ENCODE measurements at regions not wholly inside any gene's neighbourhood (a gene's known extent, or its start where the extent isn't known, plus 50 kb on each side); places are given as distances from the start of the nearest gene placed in this dataset.

DNA sequence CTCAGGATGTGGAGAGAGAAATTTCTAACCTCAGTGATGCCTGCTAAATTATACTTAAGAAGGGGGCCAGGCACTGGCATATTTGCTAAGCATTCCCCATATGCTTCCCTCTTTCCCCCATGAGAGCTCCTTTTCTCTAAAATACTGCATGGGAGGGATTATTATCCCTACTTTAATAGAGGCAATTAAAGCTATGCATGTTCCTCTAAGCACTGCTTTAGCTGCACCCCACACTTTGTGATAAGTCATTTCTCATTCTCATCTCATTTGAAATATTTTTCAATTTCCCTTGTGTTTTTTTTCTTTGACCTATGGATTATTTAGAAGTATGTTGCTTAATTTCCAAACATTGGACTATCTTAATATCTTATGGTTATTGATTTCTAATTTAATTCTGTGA, 72.1 kb upstream of the CIBAR2 start:
- no peak for DNase-seq
- Histone ChIP-seq H3K9ac (no peak overlapping the region), H4K20me1 (ENCODE audit: insufficient read depth) (peaks cover 5% of the 10 kb centered on the region; the same call in 1 of the 2 replicates), H3F3A (replicated peaks; ENCODE audit: insufficient read depth) (no peaks in the 10 kb centered on the region), H3K27ac (ENCODE audit: low read depth in 2 of 2, low read length in 1 of 2) (no peak overlapping the region), H3K27me3 (ENCODE audit: insufficient read depth) (no peaks in the 10 kb centered on the region), H3K4me3 (ENCODE audit: low read depth in 2 of 2, low read length in 1 of 2) (no peak overlapping the region), H3K79me2 (ENCODE audit: insufficient read depth) (peaks cover 39% of the 10 kb centered on the region; the same call in 1 of the 2 replicates), H3K4me2 (no peak overlapping the region), H2AFZ (ENCODE audit: low read depth) (no peak overlapping the region), H3K9me3 (no peaks in the 10 kb centered on the region), H3K4me1 (ENCODE audit: control insufficient read depth in 1 of 2, insufficient read depth in 2 of 2, low read depth in 1 of 2, low read length in 1 of 2) (peaks cover 0 to 45% of the 10 kb centered on the region in 2 experiments; a peak in 1 of 4 replicates), H3K9me2 (no peaks in the 10 kb centered on the region), H3K36me3 (replicated peaks in 1 of 2; ENCODE audit: control insufficient read depth in 1 of 2, insufficient read depth in 2 of 2, low read length in 1 of 2) (peaks cover 17% of the 10 kb centered on the region in 2 experiments)
- ChIA-PET POLR2A (interaction anchor here (0.6 to 0.7 kb wide), 2 partner anchors 19 to 36 kb away, joined by 3 read pairs; no protein-coding TSS in a partner anchor), CTCF (interaction anchor here (0.8 to 3.1 kb wide), 4 partner anchors 11 to 390 kb away, joined by 3 to 17 read pairs (median 8); no protein-coding TSS in a partner anchor)
- TF ChIP-seq, protein P1, sequence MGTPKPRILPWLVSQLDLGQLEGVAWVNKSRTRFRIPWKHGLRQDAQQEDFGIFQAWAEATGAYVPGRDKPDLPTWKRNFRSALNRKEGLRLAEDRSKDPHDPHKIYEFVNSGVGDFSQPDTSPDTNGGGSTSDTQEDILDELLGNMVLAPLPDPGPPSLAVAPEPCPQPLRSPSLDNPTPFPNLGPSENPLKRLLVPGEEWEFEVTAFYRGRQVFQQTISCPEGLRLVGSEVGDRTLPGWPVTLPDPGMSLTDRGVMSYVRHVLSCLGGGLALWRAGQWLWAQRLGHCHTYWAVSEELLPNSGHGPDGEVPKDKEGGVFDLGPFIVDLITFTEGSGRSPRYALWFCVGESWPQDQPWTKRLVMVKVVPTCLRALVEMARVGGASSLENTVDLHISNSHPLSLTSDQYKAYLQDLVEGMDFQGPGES (IDR thresholded peaks at IDR 0.05; ENCODE audit: low read depth, low read length): no peak
- TF ChIP-seq RFX5 (IDR thresholded peaks at IDR 0.05; ENCODE audit: low read length): no peak
- no peak for TF ChIP-seq YY1 (IDR thresholded peaks at IDR 0.05; ENCODE audit: low read depth)
- TF ChIP-seq USF2 (IDR thresholded peaks at IDR 0.05; ENCODE audit: borderline replicate concordance, low read depth, low read length): no peak
- TF ChIP-seq JUND (IDR thresholded peaks at IDR 0.05): no peak
- TF ChIP-seq NRF1 (IDR thresholded peaks at IDR 0.05; ENCODE audit: low read depth, low read length): no peak
- no peak for TF ChIP-seq GATA2 (CRISPR knock-in tag; IDR thresholded peaks at IDR 0.05)
- TF ChIP-seq ELF1 (IDR thresholded peaks at IDR 0.05): no peak
- TF ChIP-seq FOXJ3 (CRISPR knock-in tag; IDR thresholded peaks at IDR 0.05): no peak
- no peak for TF ChIP-seq POLR2AphosphoS5 (IDR thresholded peaks at IDR 0.05; ENCODE audit: low read depth, low read length)
- no peak for TF ChIP-seq SMC3 (IDR thresholded peaks at IDR 0.05; ENCODE audit: low read depth, low read length)
- TF ChIP-seq FOSL2 (IDR thresholded peaks at IDR 0.05; ENCODE audit: borderline replicate concordance, low read depth): no peak
- TF ChIP-seq ZBTB33 (IDR thresholded peaks at IDR 0.05; ENCODE audit: borderline replicate concordance, low read depth): no peak
- TF ChIP-seq, protein P2, sequence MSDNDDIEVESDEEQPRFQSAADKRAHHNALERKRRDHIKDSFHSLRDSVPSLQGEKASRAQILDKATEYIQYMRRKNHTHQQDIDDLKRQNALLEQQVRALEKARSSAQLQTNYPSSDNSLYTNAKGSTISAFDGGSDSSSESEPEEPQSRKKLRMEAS (IDR thresholded peaks at IDR 0.05; ENCODE audit: low read depth): no peak
- TF ChIP-seq RCOR1 (IDR thresholded peaks at IDR 0.05; ENCODE audit: low read length): no peak
- TF ChIP-seq TAF1 (IDR thresholded peaks at IDR 0.05; ENCODE audit: borderline replicate concordance, low read depth, low read length): no peak
